Sigmoid colon (tissue), 6 donors: ENCODE measurements at regions not wholly inside any gene's neighbourhood (a gene's known extent, or its start where the extent isn't known, plus 50 kb on each side); places are given as distances from the start of the nearest gene placed in this dataset.

Source experiments
- DNase-seq: peaks from one replicate; pipeline ENCODE4 v3.0.0-alpha.2; 2019
- H3K27ac ChIP-seq, 4 donors: fragments of 200-600 bp; sonication (generic); one replicate each; pipeline ENCODE4 v1.5.1; 2016 to 2019; ENCODE audit warnings: mild to moderate bottlenecking in 1 of 4
- H3K27me3 ChIP-seq, 3 donors: fragments of 200-600 bp; sonication (generic); one replicate each; pipeline ENCODE4 v1.5.1; 2019; ENCODE audit warnings: mild to moderate bottlenecking in 1 of 3
- H3K36me3 ChIP-seq, 4 donors: fragments of 200-600 bp; sonication (generic); one replicate each; pipeline ENCODE4 v1.5.1; 2016 to 2019
- H3K4me1 ChIP-seq, 4 donors: fragments of 200-600 bp; sonication (generic); one replicate each; pipeline ENCODE4 v1.5.1; 2017 to 2019
- H3K4me3 ChIP-seq, 4 donors: fragments of 200-600 bp; sonication (generic); one replicate each; pipeline ENCODE4 v1.5.1; 2017 to 2019; ENCODE audit warnings: mild to moderate bottlenecking in 2 of 4, moderate library complexity in 1 of 4
- H3K9me3 ChIP-seq, 4 donors: fragments of 200-600 bp in 3 of 4; sonication (generic) in 3 of 4; one replicate each; pipeline versions ENCODE4 v1.5.1 to v1.6.1; 2013 to 2019
- CTCF ChIP-seq, 4 experiments: fragments of 450-650 bp in 3 of 4; fragments of 200-600 bp in 1 of 4; IDR thresholded peaks; one replicate each; pipeline ENCODE4 v1.5.1; 2016 to 2019; ENCODE audit warnings: antibody characterized with exemption in 4 of 4, mild to moderate bottlenecking in 3 of 4, moderate library complexity in 2 of 4
- EP300 ChIP-seq, 4 donors: sonication (generic); formaldehyde crosslinking; IDR thresholded peaks; one replicate each; pipeline ENCODE4 v1.6.1; 2017; ENCODE audit warnings: antibody characterized with exemption in 4 of 4
- POLR2A ChIP-seq, 2 donors: fragments of 450-650 bp; IDR thresholded peaks; one replicate each; pipeline ENCODE4 v1.6.1; 2016; ENCODE audit warnings: antibody characterized with exemption in 2 of 2, mild to moderate bottlenecking in 2 of 2, moderate library complexity in 2 of 2
- POLR2AphosphoS5 ChIP-seq, 4 donors: sonication (generic); formaldehyde crosslinking; IDR thresholded peaks; one replicate each; pipeline ENCODE4 v1.6.1; 2017; ENCODE audit warnings: antibody characterized with exemption in 4 of 4
- WGBS, 2 donors: extraction: QIAGEN DNeasy Blood & Tissue Kit; methylation state at CpG; one replicate each; pipeline ENCODE4 v1.1.7; 2013; 5-methylcytosine and 5-hydroxymethylcytosine counted together
- intact Hi-C: fragments of 100-400 bp; cut with DNase I; formaldehyde crosslinking; loops from one replicate; pipeline ENCODE4 v1.15.1; 2023
- donor health status: healthy with polysubstance abuse.
- donor health status: healthy.

- TF ChIP-seq EP300 (IDR thresholded peaks at IDR 0.05) (no peak), POLR2AphosphoS5 (IDR thresholded peaks at IDR 0.05) (no peak)
- Histone ChIP-seq H3K36me3 (no peaks in the 10 kb centered on the region), H3K27ac (no peak overlapping the region), H3K9me3 (no peaks in the 10 kb centered on the region), H3K4me1 (peaks cover 0 to 21% (median 14%) of the 10 kb centered on the region in 4 donors), H3K27me3 (no peaks in the 10 kb centered on the region), H3K4me3 (no peak overlapping the region)
- intact Hi-C loops: loop anchor here (5.0 kb wide), 1 partner anchor 268 kb away; no protein-coding TSS in a partner anchor
- no peak for DNase-seq
- 88 to 89% methylated on average over 3 of the region's 3 CpGs for WGBS, 2 donors
These were observed 271.8 kb downstream of the ZNF608 start for GRCh38 chr5:124474528-124475215.

- Histone ChIP-seq H3K27me3 (no peaks in the 10 kb centered on the region), H3K36me3 (no peaks in the 10 kb centered on the region), H3K4me1 (peaks cover 0 to 16% (median 4%) of the 10 kb centered on the region in 4 donors), H3K4me3 (no peak overlapping the region), H3K27ac (no peak overlapping the region), H3K9me3 (no peaks in the 10 kb centered on the region)
- intact Hi-C loops: no loop called here
- TF ChIP-seq EP300 (IDR thresholded peaks at IDR 0.05) (no peak), POLR2A (IDR thresholded peaks at IDR 0.05) (no peak), POLR2AphosphoS5 (IDR thresholded peaks at IDR 0.05) (no peak), CTCF (IDR thresholded peaks at IDR 0.05) (no peak)
- no peak for DNase-seq
- 91% methylated on average over 5 of the region's 5 CpGs for WGBS, 2 donors
These were observed 277.6 kb downstream of the ZNF608 start for GRCh38 chr5:124468671-124469411.

- H3K9me3 ChIP-seq: no peaks in the 10 kb centered on the region
- WGBS, 2 donors: 98 to 99% methylated on average over 1 of the region's 1 CpG
These were observed 278.7 kb downstream of the ZNF608 start for GRCh38 chr5:124467745-124468144.

GRCh38 chr5:124466011-124466410 lies 280.4 kb downstream of the ZNF608 start:
- no peak for DNase-seq
- WGBS, 2 donors: 87 to 89% methylated on average over 4 of the region's 4 CpGs
- Histone ChIP-seq H3K4me3 (no peak overlapping the region), H3K4me1 (peaks cover 0 to 16% (median 4%) of the 10 kb centered on the region in 4 donors), H3K27me3 (no peaks in the 10 kb centered on the region), H3K36me3 (no peaks in the 10 kb centered on the region), H3K27ac (no peak overlapping the region), H3K9me3 (no peaks in the 10 kb centered on the region)
- TF ChIP-seq POLR2A (IDR thresholded peaks at IDR 0.05): no peak
- TF ChIP-seq POLR2AphosphoS5 (IDR thresholded peaks at IDR 0.05): no peak
- TF ChIP-seq EP300 (IDR thresholded peaks at IDR 0.05): no peak
- TF ChIP-seq CTCF (IDR thresholded peaks at IDR 0.05): no peak
- intact Hi-C loops: no loop called here

More at GRCh38 chr5:124467745-124468144, 278.7 kb downstream of the ZNF608 start:
- TF ChIP-seq CTCF (IDR thresholded peaks at IDR 0.05) (no peak), POLR2A (IDR thresholded peaks at IDR 0.05) (no peak), POLR2AphosphoS5 (IDR thresholded peaks at IDR 0.05) (peak in 2 of 4 donors; percentile 63 to 69)
- Histone ChIP-seq H3K27ac (no peak overlapping the region), H3K4me3 (no peak overlapping the region), H3K36me3 (no peaks in the 10 kb centered on the region), H3K27me3 (no peaks in the 10 kb centered on the region), H3K4me1 (peaks cover 0 to 16% (median 4%) of the 10 kb centered on the region in 4 donors)
- intact Hi-C loops: no loop called here
- no peak for DNase-seq

- no peaks in the 10 kb centered on the region for H3K27me3 ChIP-seq
- TF ChIP-seq EP300 (IDR thresholded peaks at IDR 0.05) (no peak), CTCF (IDR thresholded peaks at IDR 0.05) (no peak), POLR2A (IDR thresholded peaks at IDR 0.05) (no peak), POLR2AphosphoS5 (IDR thresholded peaks at IDR 0.05) (no peak)
- H3K27ac ChIP-seq: no peak overlapping the region
- intact Hi-C loops: no loop called here
- no peaks in the 10 kb centered on the region for H3K9me3 ChIP-seq
- 93 to 94% methylated on average over 3 of the region's 3 CpGs for WGBS, 2 donors
- peaks cover 0 to 11% (median 1%) of the 10 kb centered on the region in 4 donors for H3K4me1 ChIP-seq
- H3K4me3 ChIP-seq: no peak overlapping the region
- DNase-seq: no peak
- H3K36me3 ChIP-seq: no peaks in the 10 kb centered on the region
These were observed 282.6 kb downstream of the ZNF608 start for GRCh38 chr5:124463851-124464250.
